ENCODE measurements at regions not wholly inside any gene's neighbourhood (a gene's known extent, or its start where the extent isn't known, plus 50 kb on each side); places are given as distances from the start of the nearest gene placed in this dataset.

- no peaks in the 10 kb centered on the region for H3K4me1 ChIP-seq (ENCODE audit: control insufficient read depth in 1 of 2, insufficient read depth in 2 of 2, low read length in 2 of 2)
- H3K27ac ChIP-seq (ENCODE audit: low read length): no peak overlapping the region
- no peaks in the 10 kb centered on the region for H3K9me3 ChIP-seq (ENCODE audit: control insufficient read depth in 1 of 2, low read length in 2 of 2)
- no peaks in the 10 kb centered on the region for H3K36me3 ChIP-seq (ENCODE audit: control insufficient read depth in 1 of 2, insufficient read depth in 2 of 2, low read length in 2 of 2)
- no peaks in the 10 kb centered on the region for H3K27me3 ChIP-seq (ENCODE audit: low read depth, low read length)
- no peak overlapping the region for H3K4me3 ChIP-seq (ENCODE audit: low read depth in 1 of 2, low read length in 2 of 2)
These were observed 192.5 kb downstream of the TECRL start for GRCh38 chr4:64216741-64217140.

- H3K36me3 ChIP-seq (ENCODE audit: control insufficient read depth in 1 of 2, insufficient read depth in 2 of 2, low read length in 2 of 2): no peaks in the 10 kb centered on the region
- H3K9me3 ChIP-seq (ENCODE audit: control insufficient read depth in 1 of 2, low read length in 2 of 2): peaks cover 0 to 2% of the 10 kb centered on the region in 2 donors
- H3K27ac ChIP-seq (ENCODE audit: low read length): no peak overlapping the region
- no peak overlapping the region for H3K4me3 ChIP-seq (ENCODE audit: low read depth in 1 of 2, low read length in 2 of 2)
- H3K4me1 ChIP-seq (ENCODE audit: control insufficient read depth in 1 of 2, insufficient read depth in 2 of 2, low read length in 2 of 2): no peaks in the 10 kb centered on the region
- H3K27me3 ChIP-seq (ENCODE audit: low read depth, low read length): no peaks in the 10 kb centered on the region
These were observed 203.9 kb downstream of the TECRL start for GRCh38 chr4:64205376-64205775.

GRCh38 chr4:64200001-64200555 lies 209.2 kb downstream of the TECRL start:
- Histone ChIP-seq H3K27me3 (ENCODE audit: low read depth, low read length) (no peaks in the 10 kb centered on the region), H3K27ac (ENCODE audit: low read length) (no peak overlapping the region), H3K9me3 (ENCODE audit: control insufficient read depth in 1 of 2, low read length in 2 of 2) (no peaks in the 10 kb centered on the region), H3K4me3 (ENCODE audit: low read depth in 1 of 2, low read length in 2 of 2) (no peak overlapping the region), H3K4me1 (ENCODE audit: control insufficient read depth in 1 of 2, insufficient read depth in 2 of 2, low read length in 2 of 2) (no peaks in the 10 kb centered on the region), H3K36me3 (ENCODE audit: control insufficient read depth in 1 of 2, insufficient read depth in 2 of 2, low read length in 2 of 2) (no peaks in the 10 kb centered on the region)

GRCh38 chr4:64195582-64195981 lies 213.7 kb downstream of the TECRL start:
- no peaks in the 10 kb centered on the region for H3K36me3 ChIP-seq (ENCODE audit: control insufficient read depth in 1 of 2, insufficient read depth in 2 of 2, low read length in 2 of 2)
- no peak overlapping the region for H3K4me3 ChIP-seq (ENCODE audit: low read depth in 1 of 2, low read length in 2 of 2)
- no peaks in the 10 kb centered on the region for H3K9me3 ChIP-seq (ENCODE audit: control insufficient read depth in 1 of 2, low read length in 2 of 2)
- H3K27me3 ChIP-seq (ENCODE audit: low read depth, low read length): no peaks in the 10 kb centered on the region
- H3K27ac ChIP-seq (ENCODE audit: low read length): no peak overlapping the region
- H3K4me1 ChIP-seq (ENCODE audit: control insufficient read depth in 1 of 2, insufficient read depth in 2 of 2, low read length in 2 of 2): no peaks in the 10 kb centered on the region

- Histone ChIP-seq H3K27ac (ENCODE audit: low read length) (no peak overlapping the region), H3K27me3 (ENCODE audit: low read depth, low read length) (no peaks in the 10 kb centered on the region)
These were observed 216.4 kb downstream of the TECRL start for GRCh38 chr4:64192731-64193412.

GRCh38 chr4:64174247-64174882 lies 234.9 kb downstream of the TECRL start:
- Histone ChIP-seq H3K27ac (ENCODE audit: low read length) (no peak overlapping the region), H3K9me3 (ENCODE audit: control insufficient read depth in 1 of 2, low read length in 2 of 2) (no peaks in the 10 kb centered on the region), H3K4me1 (ENCODE audit: control insufficient read depth in 1 of 2, insufficient read depth in 2 of 2, low read length in 2 of 2) (no peaks in the 10 kb centered on the region), H3K4me3 (ENCODE audit: low read depth in 1 of 2, low read length in 2 of 2) (no peak overlapping the region), H3K36me3 (ENCODE audit: control insufficient read depth in 1 of 2, insufficient read depth in 2 of 2, low read length in 2 of 2) (no peaks in the 10 kb centered on the region), H3K27me3 (ENCODE audit: low read depth, low read length) (no peaks in the 10 kb centered on the region)

More at GRCh38 chr4:64192731-64193412, 216.4 kb downstream of the TECRL start:
- Histone ChIP-seq H3K4me1 (ENCODE audit: control insufficient read depth in 1 of 2, insufficient read depth in 2 of 2, low read length in 2 of 2) (no peaks in the 10 kb centered on the region), H3K4me3 (ENCODE audit: low read depth in 1 of 2, low read length in 2 of 2) (no peak overlapping the region), H3K9me3 (ENCODE audit: control insufficient read depth in 1 of 2, low read length in 2 of 2) (peaks cover 0 to under 1% of the 10 kb centered on the region in 2 donors), H3K36me3 (ENCODE audit: control insufficient read depth in 1 of 2, insufficient read depth in 2 of 2, low read length in 2 of 2) (no peaks in the 10 kb centered on the region)

- H3K4me1 ChIP-seq (ENCODE audit: control insufficient read depth in 1 of 2, insufficient read depth in 2 of 2, low read length in 2 of 2): no peaks in the 10 kb centered on the region
- no peak overlapping the region for H3K27ac ChIP-seq (ENCODE audit: low read length)
- no peaks in the 10 kb centered on the region for H3K27me3 ChIP-seq (ENCODE audit: low read depth, low read length)
- H3K36me3 ChIP-seq (ENCODE audit: control insufficient read depth in 1 of 2, insufficient read depth in 2 of 2, low read length in 2 of 2): no peaks in the 10 kb centered on the region
- no peak overlapping the region for H3K4me3 ChIP-seq (ENCODE audit: low read depth in 1 of 2, low read length in 2 of 2)
- H3K9me3 ChIP-seq (ENCODE audit: control insufficient read depth in 1 of 2, low read length in 2 of 2): no peaks in the 10 kb centered on the region
These were observed 242.9 kb downstream of the TECRL start for GRCh38 chr4:64166365-64166764.

- H3K9me3 ChIP-seq (ENCODE audit: control insufficient read depth in 1 of 2, low read length in 2 of 2): no peaks in the 10 kb centered on the region
- H3K27me3 ChIP-seq (ENCODE audit: low read depth, low read length): no peaks in the 10 kb centered on the region
- no peaks in the 10 kb centered on the region for H3K36me3 ChIP-seq (ENCODE audit: control insufficient read depth in 1 of 2, insufficient read depth in 2 of 2, low read length in 2 of 2)
- H3K4me1 ChIP-seq (ENCODE audit: control insufficient read depth in 1 of 2, insufficient read depth in 2 of 2, low read length in 2 of 2): no peaks in the 10 kb centered on the region
- no peak overlapping the region for H3K27ac ChIP-seq (ENCODE audit: low read length)
- H3K4me3 ChIP-seq (ENCODE audit: low read depth in 1 of 2, low read length in 2 of 2): peak overlapping the region; percentile 3 to 40
These were observed 250.5 kb downstream of the TECRL start for GRCh38 chr4:64158648-64159326.

- H3K27ac ChIP-seq (ENCODE audit: low read length): no peak overlapping the region
- H3K4me1 ChIP-seq (ENCODE audit: control insufficient read depth in 1 of 2, insufficient read depth in 2 of 2, low read length in 2 of 2): no peaks in the 10 kb centered on the region
- no peaks in the 10 kb centered on the region for H3K27me3 ChIP-seq (ENCODE audit: low read depth, low read length)
- H3K9me3 ChIP-seq (ENCODE audit: control insufficient read depth in 1 of 2, low read length in 2 of 2): no peaks in the 10 kb centered on the region
- no peak overlapping the region for H3K4me3 ChIP-seq (ENCODE audit: low read depth in 1 of 2, low read length in 2 of 2)
- H3K36me3 ChIP-seq (ENCODE audit: control insufficient read depth in 1 of 2, insufficient read depth in 2 of 2, low read length in 2 of 2): no peaks in the 10 kb centered on the region
These were observed 251.9 kb downstream of the TECRL start for GRCh38 chr4:64157397-64157796.

GRCh38 chr4:64156253-64156652 lies 253.0 kb downstream of the TECRL start:
- no peaks in the 10 kb centered on the region for H3K36me3 ChIP-seq (ENCODE audit: control insufficient read depth in 1 of 2, insufficient read depth in 2 of 2, low read length in 2 of 2)
- H3K27ac ChIP-seq (ENCODE audit: low read length): no peak overlapping the region
- no peaks in the 10 kb centered on the region for H3K9me3 ChIP-seq (ENCODE audit: control insufficient read depth in 1 of 2, low read length in 2 of 2)
- no peak overlapping the region for H3K4me3 ChIP-seq (ENCODE audit: low read depth in 1 of 2, low read length in 2 of 2)
- H3K4me1 ChIP-seq (ENCODE audit: control insufficient read depth in 1 of 2, insufficient read depth in 2 of 2, low read length in 2 of 2): no peaks in the 10 kb centered on the region
- H3K27me3 ChIP-seq (ENCODE audit: low read depth, low read length): no peaks in the 10 kb centered on the region

- H3K4me1 ChIP-seq (ENCODE audit: control insufficient read depth in 1 of 2, insufficient read depth in 2 of 2, low read length in 2 of 2): no peaks in the 10 kb centered on the region
- H3K4me3 ChIP-seq (ENCODE audit: low read depth in 1 of 2, low read length in 2 of 2): no peak overlapping the region
- peaks cover 0 to 12% of the 10 kb centered on the region in 2 donors for H3K9me3 ChIP-seq (ENCODE audit: control insufficient read depth in 1 of 2, low read length in 2 of 2)
- H3K36me3 ChIP-seq (ENCODE audit: control insufficient read depth in 1 of 2, insufficient read depth in 2 of 2, low read length in 2 of 2): no peaks in the 10 kb centered on the region
- H3K27ac ChIP-seq (ENCODE audit: low read length): no peak overlapping the region
- no peaks in the 10 kb centered on the region for H3K27me3 ChIP-seq (ENCODE audit: low read depth, low read length)
These were observed 263.2 kb downstream of the TECRL start for GRCh38 chr4:64146030-64146429.

Measured in muscle layer of duodenum (tissue), 2 donors.